Astrocyte (in vitro differentiated cells and primary cell): ENCODE measurements at regions not wholly inside any gene's neighbourhood (a gene's known extent, or its start where the extent isn't known, plus 50 kb on each side); places are given as distances from the start of the nearest gene placed in this dataset.

Experiments
- EZH2 ChIP-seq: IDR thresholded peaks from 2 replicates; pipeline ENCODE4 v1.6.1; 2012; ENCODE audit warnings: mild to moderate bottlenecking, low read length, inconsistent platforms; ENCODE audit not compliant: insufficient read depth
- TF ChIP-seq, protein P1 (sequence below): IDR thresholded peaks from 2 replicates; pipeline ENCODE4 v1.5.1; 2011; ENCODE audit warnings: low read depth, mild to moderate bottlenecking, inconsistent platforms, low read length, moderate library complexity; ENCODE audit not compliant: insufficient read depth

- TF ChIP-seq, protein P1, sequence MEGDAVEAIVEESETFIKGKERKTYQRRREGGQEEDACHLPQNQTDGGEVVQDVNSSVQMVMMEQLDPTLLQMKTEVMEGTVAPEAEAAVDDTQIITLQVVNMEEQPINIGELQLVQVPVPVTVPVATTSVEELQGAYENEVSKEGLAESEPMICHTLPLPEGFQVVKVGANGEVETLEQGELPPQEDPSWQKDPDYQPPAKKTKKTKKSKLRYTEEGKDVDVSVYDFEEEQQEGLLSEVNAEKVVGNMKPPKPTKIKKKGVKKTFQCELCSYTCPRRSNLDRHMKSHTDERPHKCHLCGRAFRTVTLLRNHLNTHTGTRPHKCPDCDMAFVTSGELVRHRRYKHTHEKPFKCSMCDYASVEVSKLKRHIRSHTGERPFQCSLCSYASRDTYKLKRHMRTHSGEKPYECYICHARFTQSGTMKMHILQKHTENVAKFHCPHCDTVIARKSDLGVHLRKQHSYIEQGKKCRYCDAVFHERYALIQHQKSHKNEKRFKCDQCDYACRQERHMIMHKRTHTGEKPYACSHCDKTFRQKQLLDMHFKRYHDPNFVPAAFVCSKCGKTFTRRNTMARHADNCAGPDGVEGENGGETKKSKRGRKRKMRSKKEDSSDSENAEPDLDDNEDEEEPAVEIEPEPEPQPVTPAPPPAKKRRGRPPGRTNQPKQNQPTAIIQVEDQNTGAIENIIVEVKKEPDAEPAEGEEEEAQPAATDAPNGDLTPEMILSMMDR, result no peak
- no peak for TF ChIP-seq EZH2
These were observed 387.3 kb downstream of the MEIS1 start for GRCh38 chr2:66822186-66822585.
